CD4-positive, alpha-beta T cell (primary cell): ENCODE measurements at regions not wholly inside any gene's neighbourhood (a gene's known extent, or its start where the extent isn't known, plus 50 kb on each side); places are given as distances from the start of the nearest gene placed in this dataset.

Experiments
- ATAC-seq: fragments of 200-7000 bp; cut with Tn5 transposase; one replicate; pipeline ENCODE4 v1.10.0; 2022; ENCODE audit warnings: mild to moderate bottlenecking; ENCODE audit not compliant: poor library complexity
- CTCF ChIA-PET: fragments of 350-600 bp; sonication (Branson Sonifier 250); formaldehyde crosslinking; loops from one replicate; lab custom pipeline; 2021; ENCODE audit warnings: antibody characterized with exemption, inconsistent platforms; lab: Charles Lee
- POLR2A ChIA-PET: fragments of 350-600 bp; sonication (Branson Sonifier 250); formaldehyde crosslinking; loops from one replicate; lab custom pipeline; 2021; ENCODE audit warnings: antibody characterized with exemption, inconsistent platforms; lab: Charles Lee
- DNase-seq, 14 experiments: peaks; one replicate each; pipeline ENCODE4 v3.0.0-alpha.2; 2013 to 2020; ENCODE audit warnings: mixed read lengths in 2 of 14
- H3K27ac ChIP-seq, 2 donors: one replicate each; pipeline versions ENCODE4 v1.5.1 to v1.7.0; 2013; ENCODE audit warnings: low read length in 2 of 2, low read depth in 1 of 2, mild to moderate bottlenecking in 1 of 2
- H3K27me3 ChIP-seq, 2 experiments: 1 replicate in 1 of 2; 2 replicates in 1 of 2; pipeline versions ENCODE4 v1.6.1 to v1.7.0; 2013; ENCODE audit warnings: low read length in 2 of 2, control low read depth in 1 of 2, mild to moderate bottlenecking in 1 of 2, moderate library complexity in 1 of 2; ENCODE audit not compliant: insufficient read depth in 2 of 2, control insufficient read depth in 1 of 2
- H3K36me3 ChIP-seq: one replicate; pipeline ENCODE4 v1.6.1; 2013; ENCODE audit warnings: low read length, control low read depth; ENCODE audit not compliant: insufficient read depth
- H3K4me1 ChIP-seq: one replicate; pipeline ENCODE4 v1.6.1; 2013; ENCODE audit warnings: low read length, control low read depth; ENCODE audit not compliant: insufficient read depth
- H3K4me3 ChIP-seq: one replicate; pipeline ENCODE4 v1.5.1; 2013; ENCODE audit warnings: mild to moderate bottlenecking, low read length, moderate library complexity
- H3K9me3 ChIP-seq, 2 experiments: 1 replicate in 1 of 2; 2 replicates in 1 of 2; pipeline versions ENCODE4 v1.6.1 to v1.7.0; 2013; ENCODE audit warnings: low read length in 2 of 2, mild to moderate bottlenecking in 2 of 2, control low read depth in 1 of 2, moderate library complexity in 1 of 2; ENCODE audit not compliant: control insufficient read depth in 1 of 2, insufficient read depth in 1 of 2
- H3K27ac Mint-ChIP-seq: one replicate; pipeline ENCODE4 v1.8.0; 2020; ENCODE audit warnings: mixed read lengths
- H3K27me3 Mint-ChIP-seq: one replicate; pipeline ENCODE4 v1.8.0; 2021; ENCODE audit warnings: mixed read lengths
- H3K36me3 Mint-ChIP-seq: one replicate; pipeline ENCODE4 v1.8.0; 2021; ENCODE audit warnings: low read depth, mixed read lengths
- H3K4me1 Mint-ChIP-seq: one replicate; pipeline ENCODE4 v1.8.0; 2021; ENCODE audit warnings: low read depth, mixed read lengths
- H3K4me3 Mint-ChIP-seq: one replicate; pipeline ENCODE4 v1.8.0; 2020; ENCODE audit warnings: mild to moderate bottlenecking, mixed read lengths
- H3K9me3 Mint-ChIP-seq: one replicate; pipeline ENCODE4 v1.8.0; 2020; ENCODE audit warnings: mixed read lengths
- intact Hi-C, 2 experiments: fragments of 100-400 bp; cut with DNase I in 1 of 2; cut with micrococcal nuclease in 1 of 2; formaldehyde crosslinking; loops; one replicate each; pipeline versions ENCODE4 v1.15.1 to v1.9.0; 2023 to 2025; cut with DNase I, micrococcal nuclease
- TF ChIP-seq, protein P1 (sequence below): fragments of 200-600 bp; IDR thresholded peaks from one replicate; pipeline ENCODE4 v1.8.0; 2022; ENCODE audit warnings: antibody characterized with exemption, mild to moderate bottlenecking

- CTCF ChIA-PET: no interaction called here
- H3K4me1 Mint-ChIP-seq: no peaks in the 10 kb centered on the region
- POLR2A ChIA-PET: no interaction called here
Observed at GRCh38 chr5:88952344-88952743, 69.4 kb upstream of the MEF2C start.

GRCh38 chr5:88951457-88951856 is 68.5 kb upstream of the MEF2C start:
- Histone ChIP-seq H3K36me3 (no peaks in the 10 kb centered on the region), H3K9me3 (no peaks in the 10 kb centered on the region), H3K4me1 (no peaks in the 10 kb centered on the region), H3K27ac (no peak overlapping the region), H3K4me3 (no peak overlapping the region), H3K27me3 (no peaks in the 10 kb centered on the region)
- no peaks in the 10 kb centered on the region for H3K9me3 Mint-ChIP-seq
- H3K4me3 Mint-ChIP-seq: no peak overlapping the region
- DNase-seq (no peak), ATAC-seq (no peak)
- CTCF ChIA-PET: no interaction called here
- intact Hi-C loops: no loop called here
- no peaks in the 10 kb centered on the region for H3K4me1 Mint-ChIP-seq
- no peaks in the 10 kb centered on the region for H3K27me3 Mint-ChIP-seq
- H3K36me3 Mint-ChIP-seq: no peaks in the 10 kb centered on the region
- no peak overlapping the region for H3K27ac Mint-ChIP-seq
- POLR2A ChIA-PET: no interaction called here
- TF ChIP-seq, protein P1, sequence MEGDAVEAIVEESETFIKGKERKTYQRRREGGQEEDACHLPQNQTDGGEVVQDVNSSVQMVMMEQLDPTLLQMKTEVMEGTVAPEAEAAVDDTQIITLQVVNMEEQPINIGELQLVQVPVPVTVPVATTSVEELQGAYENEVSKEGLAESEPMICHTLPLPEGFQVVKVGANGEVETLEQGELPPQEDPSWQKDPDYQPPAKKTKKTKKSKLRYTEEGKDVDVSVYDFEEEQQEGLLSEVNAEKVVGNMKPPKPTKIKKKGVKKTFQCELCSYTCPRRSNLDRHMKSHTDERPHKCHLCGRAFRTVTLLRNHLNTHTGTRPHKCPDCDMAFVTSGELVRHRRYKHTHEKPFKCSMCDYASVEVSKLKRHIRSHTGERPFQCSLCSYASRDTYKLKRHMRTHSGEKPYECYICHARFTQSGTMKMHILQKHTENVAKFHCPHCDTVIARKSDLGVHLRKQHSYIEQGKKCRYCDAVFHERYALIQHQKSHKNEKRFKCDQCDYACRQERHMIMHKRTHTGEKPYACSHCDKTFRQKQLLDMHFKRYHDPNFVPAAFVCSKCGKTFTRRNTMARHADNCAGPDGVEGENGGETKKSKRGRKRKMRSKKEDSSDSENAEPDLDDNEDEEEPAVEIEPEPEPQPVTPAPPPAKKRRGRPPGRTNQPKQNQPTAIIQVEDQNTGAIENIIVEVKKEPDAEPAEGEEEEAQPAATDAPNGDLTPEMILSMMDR: no peak

More at GRCh38 chr5:88952344-88952743, 69.4 kb upstream of the MEF2C start:
- no peak for DNase-seq
- no peak for ATAC-seq
- Histone ChIP-seq H3K9me3 (no peaks in the 10 kb centered on the region), H3K27ac (no peak overlapping the region), H3K4me3 (no peak overlapping the region), H3K27me3 (no peaks in the 10 kb centered on the region), H3K36me3 (no peaks in the 10 kb centered on the region), H3K4me1 (no peaks in the 10 kb centered on the region)
- Mint-ChIP-seq H3K27ac (no peak overlapping the region), H3K4me3 (no peak overlapping the region), H3K27me3 (no peaks in the 10 kb centered on the region), H3K9me3 (no peaks in the 10 kb centered on the region), H3K36me3 (no peaks in the 10 kb centered on the region)
- intact Hi-C loops: no loop called here
- TF ChIP-seq, protein P1: no peak

GRCh38 chr5:88948746-88949600 is 66.0 kb upstream of the MEF2C start:
- ChIA-PET CTCF (no interaction called here), POLR2A (no interaction called here)
- Histone ChIP-seq H3K9me3 (no peaks in the 10 kb centered on the region), H3K4me3 (no peak overlapping the region), H3K36me3 (no peaks in the 10 kb centered on the region), H3K4me1 (no peaks in the 10 kb centered on the region), H3K27ac (no peak overlapping the region), H3K27me3 (no peaks in the 10 kb centered on the region)
- TF ChIP-seq, protein P1: no peak
- intact Hi-C loops: no loop called here
- no peaks in the 10 kb centered on the region for H3K36me3 Mint-ChIP-seq
- DNase-seq (no peak), ATAC-seq (no peak)
- no peak overlapping the region for H3K4me3 Mint-ChIP-seq
- H3K4me1 Mint-ChIP-seq: no peaks in the 10 kb centered on the region
- H3K27ac Mint-ChIP-seq: no peak overlapping the region
- H3K9me3 Mint-ChIP-seq: no peaks in the 10 kb centered on the region
- no peaks in the 10 kb centered on the region for H3K27me3 Mint-ChIP-seq
